Activated CD4-positive, alpha-beta T cell treated with anti-CD3 and anti-CD28 coated beads, Interleukin-2, amount 10 ng/mL, durations not matched to agents 24 days and 14 days (primary cell): ENCODE measurements at regions not wholly inside any gene's neighbourhood (a gene's known extent, or its start where the extent isn't known, plus 50 kb on each side); places are given as distances from the start of the nearest gene placed in this dataset.

Source experiments
- DNase-seq: peaks from one replicate; pipeline ENCODE4 v3.0.0; 2022
- H3K27ac Mint-ChIP-seq: one replicate; pipeline ENCODE4 v1.8.0; 2022; ENCODE audit warnings: mild to moderate bottlenecking, mixed read lengths
- H3K27me3 Mint-ChIP-seq: one replicate; pipeline ENCODE4 v1.8.0; 2022; ENCODE audit warnings: mixed read lengths
- H3K36me3 Mint-ChIP-seq: one replicate; pipeline ENCODE4 v1.8.0; 2022; ENCODE audit warnings: low read depth, mild to moderate bottlenecking, mixed read lengths
- H3K4me1 Mint-ChIP-seq: one replicate; pipeline ENCODE4 v1.8.0; 2021; ENCODE audit warnings: mixed read lengths
- H3K4me3 Mint-ChIP-seq: one replicate; pipeline ENCODE4 v1.8.0; 2022; ENCODE audit warnings: mild to moderate bottlenecking, moderate library complexity, mixed read lengths
- H3K9me3 Mint-ChIP-seq: one replicate; pipeline ENCODE4 v1.8.0; 2021; ENCODE audit warnings: mixed read lengths
- intact Hi-C: fragments of 100-400 bp; cut with micrococcal nuclease; formaldehyde crosslinking; loops from one replicate; pipeline ENCODE4 v1.15.1; 2023

- peaks cover 16% of the 10 kb centered on the region for H3K27me3 Mint-ChIP-seq
- no peak overlapping the region for H3K27ac Mint-ChIP-seq
Observed at GRCh38 chr5:72035831-72036230, 71.4 kb upstream of the MAP1B start.

GRCh38 chr5:72036951-72037350 is 70.3 kb upstream of the MAP1B start:
- peaks cover 16% of the 10 kb centered on the region for H3K27me3 Mint-ChIP-seq
- H3K9me3 Mint-ChIP-seq: no peaks in the 10 kb centered on the region
- intact Hi-C loops: no loop called here
- DNase-seq: no peak
- H3K4me1 Mint-ChIP-seq: no peaks in the 10 kb centered on the region
- H3K27ac Mint-ChIP-seq: no peak overlapping the region
- no peaks in the 10 kb centered on the region for H3K36me3 Mint-ChIP-seq
- H3K4me3 Mint-ChIP-seq: no peak overlapping the region

More at GRCh38 chr5:72035831-72036230, 71.4 kb upstream of the MAP1B start:
- Mint-ChIP-seq H3K4me3 (no peak overlapping the region), H3K36me3 (no peaks in the 10 kb centered on the region), H3K4me1 (no peaks in the 10 kb centered on the region), H3K9me3 (no peaks in the 10 kb centered on the region)
- intact Hi-C loops: no loop called here
- DNase-seq: no peak

- peaks cover 15% of the 10 kb centered on the region for H3K27me3 Mint-ChIP-seq
- H3K4me3 Mint-ChIP-seq: no peak overlapping the region
- no peak overlapping the region for H3K27ac Mint-ChIP-seq
- no peaks in the 10 kb centered on the region for H3K4me1 Mint-ChIP-seq
- no peak for DNase-seq
- H3K36me3 Mint-ChIP-seq: no peaks in the 10 kb centered on the region
- intact Hi-C loops: no loop called here
- H3K9me3 Mint-ChIP-seq: no peaks in the 10 kb centered on the region
Observed at GRCh38 chr5:72040513-72040912, 66.8 kb upstream of the MAP1B start.

- no peaks in the 10 kb centered on the region for H3K4me1 Mint-ChIP-seq
Observed at GRCh38 chr5:72041654-72042053, 65.6 kb upstream of the MAP1B start.

GRCh38 chr5:72042097-72042496 is 65.2 kb upstream of the MAP1B start:
- DNase-seq: no peak
- intact Hi-C loops: no loop called here
- Mint-ChIP-seq H3K4me1 (no peaks in the 10 kb centered on the region), H3K4me3 (no peak overlapping the region), H3K27me3 (peaks cover 14% of the 10 kb centered on the region), H3K9me3 (no peaks in the 10 kb centered on the region), H3K36me3 (no peaks in the 10 kb centered on the region), H3K27ac (no peak overlapping the region)

More at GRCh38 chr5:72041654-72042053, 65.6 kb upstream of the MAP1B start:
- Mint-ChIP-seq H3K9me3 (no peaks in the 10 kb centered on the region), H3K27me3 (peaks cover 15% of the 10 kb centered on the region), H3K27ac (no peak overlapping the region), H3K36me3 (no peaks in the 10 kb centered on the region), H3K4me3 (no peak overlapping the region)
- DNase-seq: no peak
- intact Hi-C loops: no loop called here

GRCh38 chr5:72045692-72046091 is 61.6 kb upstream of the MAP1B start:
- Mint-ChIP-seq H3K27ac (no peak overlapping the region), H3K4me1 (no peaks in the 10 kb centered on the region), H3K9me3 (no peaks in the 10 kb centered on the region), H3K4me3 (no peak overlapping the region), H3K27me3 (no peaks in the 10 kb centered on the region), H3K36me3 (no peaks in the 10 kb centered on the region)
- no peak for DNase-seq
- intact Hi-C loops: no loop called here

- H3K9me3 Mint-ChIP-seq: no peaks in the 10 kb centered on the region
- no peaks in the 10 kb centered on the region for H3K27me3 Mint-ChIP-seq
- DNase-seq: no peak
- no peaks in the 10 kb centered on the region for H3K36me3 Mint-ChIP-seq
- no peak overlapping the region for H3K27ac Mint-ChIP-seq
- H3K4me3 Mint-ChIP-seq: no peak overlapping the region
- intact Hi-C loops: no loop called here
- no peaks in the 10 kb centered on the region for H3K4me1 Mint-ChIP-seq
Observed at GRCh38 chr5:72046106-72046505, 61.2 kb upstream of the MAP1B start.

GRCh38 chr5:72055636-72056035 is 51.6 kb upstream of the MAP1B start:
- Mint-ChIP-seq H3K36me3 (no peaks in the 10 kb centered on the region), H3K27me3 (no peaks in the 10 kb centered on the region), H3K4me1 (no peaks in the 10 kb centered on the region), H3K27ac (no peak overlapping the region), H3K9me3 (no peaks in the 10 kb centered on the region), H3K4me3 (no peak overlapping the region)
- DNase-seq: no peak
- intact Hi-C loops: no loop called here
